Adipose tissue (tissue), 3 donors: ENCODE measurements at regions not wholly inside any gene's neighbourhood (a gene's known extent, or its start where the extent isn't known, plus 50 kb on each side); places are given as distances from the start of the nearest gene placed in this dataset.

Experiments used
- H3K27ac ChIP-seq: one replicate; pipeline ENCODE4 v1.5.1; 2013; ENCODE audit warnings: low read depth, low read length
- WGBS, 3 donors: extraction: QIAGEN DNeasy Blood & Tissue Kit; methylation state at CpG; one replicate each; pipeline ENCODE4 v1.1.7; 2013; 5-methylcytosine and 5-hydroxymethylcytosine counted together
- donor health status: healthy with polysubstance abuse.
- donor health status: Bipolar disorder and iron deficiency.
- donor health status: healthy.

DNA sequence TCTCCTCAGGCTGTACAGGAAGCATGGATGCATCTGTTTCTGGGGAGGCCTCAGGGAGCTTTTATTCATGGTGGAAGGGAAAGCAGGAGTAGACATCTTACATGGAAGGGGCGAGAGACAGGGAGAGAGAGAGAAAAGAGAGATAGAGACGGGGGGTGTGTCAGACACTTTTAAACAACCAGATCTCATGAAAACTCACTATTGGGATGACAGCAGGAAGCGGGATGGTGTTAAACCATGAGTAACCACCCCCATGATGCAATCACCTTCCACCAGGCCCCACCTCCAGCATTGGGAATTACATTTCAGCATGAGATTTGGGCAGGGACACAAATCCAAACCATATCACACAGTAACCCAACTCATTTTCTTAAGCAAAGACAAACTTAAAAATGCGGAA, 110.0 kb upstream of the EEA1 start:
- 78 to 86% (median 80%) methylated on average over 4 of the region's 4 CpGs for WGBS, 3 donors
- H3K27ac ChIP-seq = no peak overlapping the region

DNA sequence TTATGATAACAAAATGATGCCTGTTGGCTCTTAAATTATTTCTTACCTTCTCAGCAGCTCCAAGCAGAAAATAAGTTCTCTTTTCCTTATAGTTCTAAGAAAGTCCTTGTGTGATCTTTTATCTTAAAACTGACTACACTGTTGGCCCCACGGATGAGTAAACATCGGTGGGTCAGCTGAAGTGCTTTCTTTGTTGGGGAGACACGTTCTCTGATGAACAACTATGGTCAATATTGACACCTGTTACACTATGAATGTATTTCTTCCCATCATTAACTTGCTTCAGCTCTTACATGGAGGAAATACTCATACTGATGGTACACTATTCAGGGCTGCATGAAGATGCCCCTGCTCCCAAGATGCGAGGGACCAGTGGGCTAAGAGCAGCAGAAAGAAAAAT, 110.8 kb upstream of the EEA1 start:
- no peak overlapping the region for H3K27ac ChIP-seq
- 40 to 93% (median 84%) methylated on average over 4 of the region's 4 CpGs for WGBS, 3 donors

DNA sequence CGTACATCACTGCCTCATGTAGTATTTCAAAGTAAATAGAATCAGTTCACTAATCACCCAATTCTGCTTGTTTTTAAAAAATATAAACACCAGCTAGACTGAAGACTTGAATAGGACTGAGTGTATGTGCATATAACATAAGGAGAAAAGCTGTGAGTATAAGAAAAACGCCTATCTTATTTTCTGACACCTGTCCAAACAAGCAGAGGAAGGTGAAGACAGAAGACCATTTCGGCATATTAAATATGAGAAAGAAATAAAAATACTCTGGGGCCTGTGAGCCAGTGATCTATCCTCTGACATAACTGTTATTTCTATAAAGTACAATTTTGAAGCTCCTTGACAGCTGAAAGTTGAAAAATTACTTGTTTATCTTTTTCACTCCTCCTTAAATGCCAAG, 111.3 kb upstream of the EEA1 start:
- 75 to 90% (median 90%) methylated on average over 3 of the region's 3 CpGs for WGBS, 3 donors
- no peak overlapping the region for H3K27ac ChIP-seq

DNA sequence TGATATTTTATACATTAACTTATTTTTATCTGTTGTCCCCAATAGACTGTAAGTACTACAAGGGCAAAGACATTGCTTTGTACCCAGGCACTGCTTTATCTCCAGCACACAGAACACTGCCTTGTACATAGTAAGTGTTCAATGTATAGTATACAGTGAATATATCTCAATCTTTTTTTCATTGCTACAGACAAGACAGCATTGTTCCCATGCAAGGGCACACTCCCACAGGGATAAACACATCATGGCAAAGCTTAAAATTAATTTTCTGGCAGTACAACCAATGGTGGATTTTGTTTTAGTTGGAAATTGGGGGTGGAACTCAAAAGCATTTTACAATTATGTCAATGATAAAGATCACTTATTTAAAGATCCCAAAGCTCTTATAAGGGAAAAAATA, 112.3 kb upstream of the EEA1 start:
- no peak overlapping the region for H3K27ac ChIP-seq

DNA sequence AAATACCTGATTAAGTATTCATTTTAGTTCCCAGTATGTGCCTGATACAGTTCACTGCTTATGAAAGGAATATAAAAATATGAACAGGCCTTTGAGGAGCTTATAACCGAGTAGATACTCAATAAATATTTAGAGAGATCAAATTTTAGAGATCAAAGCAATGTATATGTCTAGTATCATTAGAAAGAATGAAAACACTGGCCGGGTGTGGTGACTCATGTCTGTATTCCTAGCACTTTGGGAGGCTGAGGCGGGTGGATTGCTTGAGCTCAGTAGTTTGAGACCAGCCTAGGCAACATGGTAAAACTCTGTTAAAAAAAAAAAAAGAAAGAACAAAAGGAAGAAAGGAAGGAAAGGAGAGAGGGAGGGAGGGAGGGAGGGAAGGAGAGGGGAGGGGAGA, 113.2 kb upstream of the EEA1 start:
- no peak overlapping the region for H3K27ac ChIP-seq

DNA sequence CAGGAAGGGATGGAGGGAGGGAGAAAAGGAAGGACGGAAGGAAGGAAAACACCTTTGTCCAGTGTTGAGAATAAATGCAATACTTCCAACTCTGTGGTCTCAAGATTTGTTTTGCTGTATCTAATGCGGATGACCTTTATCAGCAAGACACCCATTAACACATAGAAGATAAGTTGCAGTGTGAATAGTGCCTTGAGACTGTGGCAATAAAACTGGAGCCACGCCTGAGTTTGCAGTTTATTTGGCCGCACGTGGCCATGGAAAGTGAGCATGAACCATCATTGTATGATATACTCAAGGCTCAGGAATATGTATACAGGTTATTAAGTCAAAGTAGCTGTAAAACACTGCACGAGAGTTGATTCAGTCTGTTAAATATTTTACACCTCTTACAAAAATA, 113.6 kb upstream of the EEA1 start:
- 72 to 89% (median 78%) methylated on average over 6 of the region's 6 CpGs for WGBS, 3 donors
- H3K27ac ChIP-seq = no peak overlapping the region

More for the DNA sequence above, 113.2 kb upstream of the EEA1 start:
- WGBS, 3 donors = 60 to 89% (median 73%) methylated on average over 3 of the region's 3 CpGs

DNA sequence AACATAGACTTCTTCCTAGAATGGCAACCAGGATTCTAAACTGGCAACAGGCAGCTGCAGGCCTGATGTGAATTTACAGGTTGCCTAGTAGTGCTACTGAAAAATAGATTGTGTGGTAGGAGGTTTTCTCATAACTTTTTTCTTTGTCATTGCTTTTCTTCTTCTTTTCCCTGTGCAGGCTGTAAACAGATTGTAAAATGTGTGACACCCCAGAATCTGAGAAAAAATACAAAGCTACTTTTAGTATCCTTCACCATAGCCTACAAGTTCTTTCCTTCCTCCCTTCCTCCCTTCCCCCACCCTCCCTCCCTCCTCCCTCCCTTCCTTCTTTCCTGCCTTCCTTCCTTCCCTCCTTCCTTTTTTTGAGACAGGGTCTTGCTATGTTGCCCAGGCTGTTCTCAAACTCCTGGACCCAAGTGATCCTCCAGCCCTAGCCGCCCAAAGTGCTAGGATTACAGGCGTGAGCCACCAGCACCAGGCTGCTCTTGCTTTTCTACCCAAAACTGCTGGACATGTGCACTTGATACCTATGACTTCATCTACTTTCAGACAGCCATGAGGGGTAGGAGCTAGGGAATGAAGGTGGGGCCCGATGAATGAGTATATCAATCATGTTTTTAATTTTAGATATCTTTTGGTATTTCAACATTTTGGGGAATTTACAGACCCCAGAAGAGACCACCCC, 114.2 kb upstream of the EEA1 start:
- no peak overlapping the region for H3K27ac ChIP-seq
- 91 to 98% (median 94%) methylated on average over 3 of the region's 3 CpGs for WGBS, 3 donors

DNA sequence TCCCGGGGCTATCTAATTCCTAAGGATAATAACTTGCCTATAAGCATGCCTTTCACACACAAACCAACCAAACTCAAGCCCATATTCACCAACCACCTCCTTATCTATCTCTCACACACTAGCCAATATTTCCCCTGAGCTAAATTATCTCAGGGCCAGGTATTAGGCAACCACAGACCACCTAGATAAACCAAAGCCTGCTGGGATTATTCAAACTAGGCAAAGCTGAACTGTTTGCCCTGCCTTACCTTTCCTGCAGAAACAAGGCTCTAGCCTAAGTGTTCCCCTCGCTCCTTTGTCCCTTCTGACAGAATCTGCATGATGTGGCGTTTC, 114.7 kb upstream of the EEA1 start:
- H3K27ac ChIP-seq = no peak overlapping the region
- WGBS, 3 donors = 90 to 97% (median 91%) methylated on average over 3 of the region's 3 CpGs

DNA sequence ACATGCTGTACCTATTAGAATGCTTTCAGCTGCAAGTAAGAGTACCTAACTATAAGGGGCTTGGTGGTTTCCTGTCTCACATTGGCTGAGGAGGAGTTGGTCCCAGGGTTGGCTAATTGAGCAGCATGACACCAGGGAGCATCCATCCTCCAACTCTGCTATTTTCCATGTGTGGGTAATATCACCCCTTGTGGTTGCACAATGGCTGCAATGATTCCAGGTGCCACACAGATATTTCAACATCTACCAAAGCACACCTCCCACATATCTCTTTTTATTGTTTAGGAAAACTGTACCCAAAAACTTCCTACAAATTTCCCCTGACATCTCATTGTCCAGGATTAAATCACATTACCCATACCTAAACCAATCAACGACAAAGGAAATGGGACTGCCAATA, 118.0 kb upstream of the EEA1 start:
- no peak overlapping the region for H3K27ac ChIP-seq
- 92 to 100% (median 98%) methylated on average over 1 of the region's 1 CpG for WGBS, 3 donors

DNA sequence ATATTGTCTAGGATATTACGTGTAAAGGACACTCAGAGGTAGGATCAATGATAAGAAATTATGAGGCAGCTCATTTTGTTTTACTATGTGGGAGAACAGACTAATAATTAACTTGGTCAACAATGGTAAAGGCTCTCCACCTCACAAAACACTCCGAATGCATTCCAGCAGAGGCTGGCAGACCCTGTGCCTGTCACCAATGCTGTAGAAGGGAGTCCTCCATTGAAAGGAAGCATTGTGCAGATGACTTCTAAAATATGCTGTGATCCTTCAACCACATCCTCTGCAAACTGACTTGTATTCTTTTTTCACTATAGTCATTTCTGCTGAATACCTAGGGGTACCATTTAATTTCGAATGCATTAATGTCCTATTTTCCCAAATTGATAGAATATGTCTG, 119.6 kb upstream of the EEA1 start:
- 60 to 94% (median 90%) methylated on average over 3 of the region's 3 CpGs for WGBS, 3 donors
- H3K27ac ChIP-seq = no peak overlapping the region

DNA sequence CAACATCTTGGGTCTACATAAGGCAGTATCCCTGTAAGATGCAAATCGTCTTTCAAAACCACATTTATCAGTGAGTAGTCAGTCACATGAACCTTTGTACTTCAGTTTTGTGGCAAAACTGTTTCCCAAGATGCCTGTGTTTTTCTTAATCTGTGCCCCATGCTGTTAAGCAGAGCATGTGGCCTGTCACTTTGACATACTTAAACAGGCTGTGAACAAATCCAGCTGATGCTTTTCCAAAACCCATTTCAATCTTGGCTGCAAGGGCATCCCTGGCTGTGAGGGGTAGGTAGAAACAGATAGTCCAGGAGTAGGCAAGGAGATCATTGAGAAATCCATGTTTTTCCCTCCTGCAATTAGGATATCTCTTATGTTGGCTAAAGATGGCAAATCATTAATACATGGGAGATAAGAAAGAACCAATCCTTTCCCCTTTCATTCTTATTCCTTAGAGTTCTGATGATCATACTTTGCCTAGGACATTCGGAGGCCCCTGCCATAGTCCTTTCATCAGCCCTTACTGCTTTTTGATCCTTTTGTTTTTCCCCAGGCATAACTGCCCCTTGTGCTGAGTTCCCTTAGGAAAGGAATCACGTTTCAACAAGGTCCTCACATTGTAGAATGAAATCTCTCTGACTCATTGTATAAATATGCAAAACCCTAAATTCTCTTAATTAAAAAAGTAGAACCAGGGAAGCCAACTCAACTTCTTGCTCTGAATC, 121.1 kb upstream of the EEA1 start:
- WGBS, 3 donors = 59 to 71% (median 69%) methylated on average over 3 of the region's 3 CpGs
- no peak overlapping the region for H3K27ac ChIP-seq

DNA sequence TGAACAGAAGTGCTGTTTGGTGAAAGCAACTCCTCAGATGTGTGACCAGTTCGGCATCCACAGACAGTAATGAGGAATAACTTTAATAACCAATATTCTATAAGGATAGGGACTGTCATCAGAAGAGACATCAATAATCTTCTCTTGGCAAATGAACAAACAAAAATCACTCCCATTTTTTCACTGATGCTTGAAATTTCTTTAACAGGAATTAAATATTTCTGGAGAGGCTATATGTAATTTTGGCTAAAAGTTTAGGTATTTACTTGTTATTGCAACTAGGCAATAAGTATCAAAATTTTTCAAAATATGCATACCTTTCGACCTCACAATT, 121.6 kb upstream of the EEA1 start:
- WGBS, 3 donors = 92 to 95% (median 94%) methylated on average over 2 of the region's 2 CpGs
- no peak overlapping the region for H3K27ac ChIP-seq

DNA sequence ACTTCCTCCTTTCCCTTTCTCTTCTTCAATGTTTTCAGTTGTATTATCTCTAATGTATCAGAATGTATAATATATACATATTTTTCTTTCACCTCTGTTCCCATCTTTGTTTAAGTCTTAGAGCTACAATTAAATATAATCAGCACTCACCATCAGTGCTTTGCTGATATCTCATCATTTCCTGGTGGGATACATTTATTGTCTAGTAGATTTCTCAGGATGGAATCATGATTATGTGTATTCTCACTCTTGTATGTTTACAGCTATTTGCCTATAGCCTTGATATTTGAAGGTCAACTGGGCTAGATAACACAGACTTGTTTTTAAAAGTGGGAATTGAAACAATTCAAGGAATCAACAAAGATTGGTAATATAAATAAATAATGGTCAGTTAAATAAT, 124.9 kb upstream of the EEA1 start:
- no peak overlapping the region for H3K27ac ChIP-seq

DNA sequence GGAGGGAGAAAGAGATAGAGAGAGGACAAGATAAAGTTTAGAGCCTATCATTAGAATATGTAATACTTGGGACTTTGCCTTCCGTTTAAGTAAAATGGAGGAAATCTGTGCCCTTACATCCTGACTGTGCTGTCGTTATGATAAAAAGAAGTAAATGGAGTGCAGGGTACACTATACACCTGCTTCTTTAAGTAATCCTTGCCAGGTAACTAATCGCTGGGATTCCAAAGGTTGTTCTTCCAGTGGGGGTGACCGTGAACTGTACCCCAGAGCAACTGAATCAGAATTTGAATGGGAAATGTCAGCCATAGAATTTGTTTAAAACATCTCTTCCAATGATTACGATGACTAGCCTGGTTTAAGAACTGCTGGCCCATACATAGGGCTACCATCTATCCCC, 126.1 kb upstream of the EEA1 start:
- WGBS, 3 donors = 84 to 94% (median 93%) methylated on average over 5 of the region's 5 CpGs
- no peak overlapping the region for H3K27ac ChIP-seq

DNA sequence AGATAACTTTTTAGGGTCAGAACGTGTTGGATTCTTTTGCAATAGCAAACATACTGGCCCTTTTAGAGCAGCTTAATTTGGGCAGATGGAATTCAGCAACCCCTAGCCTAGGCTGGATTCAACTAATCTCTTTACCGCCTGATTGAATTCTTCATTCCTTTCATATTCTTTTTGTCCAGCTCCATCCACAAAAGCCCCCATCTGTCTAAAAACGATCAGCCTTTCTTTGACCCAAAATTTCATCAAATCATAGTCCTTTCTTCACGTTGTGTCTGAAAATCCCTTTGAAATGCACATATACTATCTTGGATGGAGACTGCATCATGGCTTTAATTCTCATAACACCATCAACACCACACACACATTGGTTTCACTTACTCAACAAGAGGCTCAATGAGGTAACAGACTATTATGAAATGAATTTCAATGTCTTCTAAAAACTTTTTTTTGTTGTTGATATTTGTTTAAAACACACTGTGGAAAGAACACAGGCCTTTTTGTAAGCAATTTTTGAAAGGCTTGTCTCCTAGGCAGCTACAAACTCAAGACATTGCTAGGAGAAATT, 128.0 kb upstream of the EEA1 start:
- H3K27ac ChIP-seq = no peak overlapping the region
- 58 to 86% (median 79%) methylated on average over 4 of the region's 4 CpGs for WGBS, 3 donors

DNA sequence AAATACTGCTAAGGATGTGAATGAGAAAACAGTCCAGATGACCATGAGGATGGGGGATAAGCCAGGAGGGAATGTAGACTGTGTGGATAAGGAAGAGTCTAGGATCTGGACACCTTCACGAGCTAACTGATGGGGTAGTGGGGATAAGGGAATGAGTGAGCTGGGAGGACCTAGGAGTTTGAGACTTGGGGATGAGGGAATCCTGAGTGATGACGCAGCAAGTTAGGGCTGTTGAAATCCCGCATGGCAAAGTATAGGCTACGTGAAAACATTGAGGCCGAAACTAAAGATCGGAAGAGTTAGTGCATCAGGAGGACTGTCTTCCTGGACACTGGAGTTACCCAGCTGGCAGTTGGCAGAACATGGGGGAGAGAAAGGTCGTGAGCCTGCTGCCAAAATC, 129.2 kb upstream of the EEA1 start:
- H3K27ac ChIP-seq = no peak overlapping the region
- WGBS, 3 donors = 73 to 94% (median 89%) methylated on average over 7 of the region's 7 CpGs

DNA sequence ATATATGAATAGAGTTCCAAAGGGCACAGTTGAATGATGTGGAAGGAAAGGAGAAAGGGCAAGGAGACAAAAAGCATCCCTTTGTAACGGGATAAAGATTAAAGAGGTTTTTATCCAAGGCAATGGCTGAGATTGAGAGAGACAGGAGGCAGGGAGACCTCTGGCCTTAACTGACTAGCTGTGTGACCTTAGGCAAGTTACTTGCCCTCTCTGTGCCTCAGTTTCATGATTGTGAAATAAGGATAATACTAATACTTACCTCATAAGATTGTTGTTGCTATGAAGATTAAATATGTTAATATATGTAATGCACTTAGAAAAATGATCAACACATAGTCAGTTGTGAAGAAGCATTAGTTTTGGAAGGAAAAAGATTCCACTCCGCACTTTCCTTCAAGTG, 130.2 kb upstream of the EEA1 start:
- WGBS, 3 donors = 94 to 100% (median 96%) methylated on average over 2 of the region's 2 CpGs
- H3K27ac ChIP-seq = no peak overlapping the region

DNA sequence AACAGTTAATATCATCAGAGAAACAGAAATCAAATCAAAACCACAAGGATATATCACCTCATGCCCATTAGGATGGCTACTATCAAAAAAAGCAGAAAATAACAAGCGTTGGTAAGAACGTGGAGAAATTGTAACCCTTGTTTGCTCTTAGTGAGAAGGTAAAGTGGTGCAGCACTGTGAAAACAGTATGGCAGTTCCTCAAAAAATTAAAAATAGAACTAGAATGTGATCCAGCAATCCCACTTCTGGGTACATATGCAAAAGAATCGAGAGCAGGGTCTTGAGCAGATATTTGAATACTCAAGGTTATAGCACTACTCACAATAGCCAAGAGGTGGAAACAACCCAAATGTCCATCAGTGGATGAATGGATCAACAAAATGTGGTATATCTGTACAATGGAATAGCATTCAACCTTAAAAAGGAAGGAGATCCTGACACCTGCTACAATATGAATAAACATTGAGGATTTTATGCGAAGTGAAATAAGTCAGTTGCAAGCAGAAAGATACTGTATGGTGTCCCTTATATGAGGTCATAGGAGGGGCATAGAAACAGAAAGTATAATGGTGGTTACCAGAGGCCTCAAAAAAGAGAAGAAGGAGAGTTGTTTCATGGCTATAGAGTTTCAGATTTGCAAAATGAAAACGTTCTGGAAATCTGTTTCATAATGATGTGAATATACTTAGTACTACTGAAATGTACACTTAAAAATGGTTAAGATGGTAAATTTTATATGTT, 131.0 kb upstream of the EEA1 start:
- 74 to 79% (median 76%) methylated on average over 5 of the region's 5 CpGs for WGBS, 3 donors
- no peak overlapping the region for H3K27ac ChIP-seq

DNA sequence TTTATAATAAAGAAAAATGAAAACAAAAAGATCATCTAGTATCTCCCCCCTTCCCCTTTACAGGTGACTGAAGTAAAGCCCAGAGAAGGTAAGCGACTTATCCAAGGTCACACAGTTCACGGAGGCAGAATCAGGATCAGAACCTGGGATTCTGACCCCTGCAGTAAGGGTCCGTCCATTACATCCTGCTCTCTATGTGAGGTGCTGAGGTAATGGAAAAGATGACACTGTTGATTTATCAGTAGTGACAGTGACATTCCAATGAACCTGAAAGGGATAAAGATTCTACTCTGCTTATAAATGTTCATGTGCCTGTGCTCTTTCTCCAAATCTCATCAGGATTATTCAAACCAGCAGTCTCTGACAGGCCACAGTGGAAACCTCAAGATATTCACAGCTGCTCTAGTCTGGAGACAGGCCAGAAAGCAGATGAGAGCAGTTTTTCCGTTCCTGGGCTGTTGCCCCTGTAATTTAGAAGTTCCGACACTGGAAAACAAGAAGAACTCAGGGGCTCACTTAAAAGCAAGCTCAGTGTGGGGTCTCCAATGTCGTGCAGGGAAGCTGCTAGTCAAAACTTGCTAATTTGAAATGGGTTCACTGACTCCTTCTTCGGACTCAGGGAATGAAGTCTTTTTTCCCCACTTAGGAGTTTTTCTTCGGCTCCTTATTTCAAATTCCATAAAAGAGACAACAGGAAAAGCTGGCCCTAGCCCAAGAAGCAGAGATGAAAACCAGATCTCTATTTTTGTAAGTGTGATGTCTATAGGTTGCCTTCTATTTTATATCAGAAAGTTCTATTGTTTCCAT, 131.8 kb upstream of the EEA1 start:
- 47 to 56% (median 51%) methylated on average over 8 of the region's 8 CpGs for WGBS, 3 donors

More for the DNA sequence above, 131.8 kb upstream of the EEA1 start:
- H3K27ac ChIP-seq = no peak overlapping the region
